Heart right ventricle (tissue), 16 donors: ENCODE measurements at regions not wholly inside any gene's neighbourhood (a gene's known extent, or its start where the extent isn't known, plus 50 kb on each side); places are given as distances from the start of the nearest gene placed in this dataset.

Experiments
- ATAC-seq, 8 donors: fragments of 200-7000 bp; cut with Tn5 transposase; one replicate each; pipeline ENCODE4 v1.9.1; 2020; ENCODE audit warnings: mild to moderate bottlenecking in 8 of 8, moderate library complexity in 8 of 8, moderate number of reproducible peaks in 1 of 8
- DNase-seq, 2 donors: peaks; one replicate each; pipeline ENCODE4 v3.0.0-alpha.2; 2020
- H3K27ac ChIP-seq, 10 donors: fragments of 200-600 bp; sonication (generic) in 2 of 10; one replicate each; pipeline versions ENCODE4 v1.5.0 to v1.8.0; 2020 to 2022; ENCODE audit warnings: mild to moderate bottlenecking in 3 of 10
- H3K27me3 ChIP-seq, 7 donors: fragments of 200-600 bp; one replicate each; pipeline ENCODE4 v1.8.0; 2021 to 2022; ENCODE audit warnings: mild to moderate bottlenecking in 2 of 7
- H3K36me3 ChIP-seq, 9 donors: fragments of 200-600 bp; sonication (generic) in 1 of 9; one replicate each; pipeline versions ENCODE4 v1.5.0 to v1.8.0; 2020 to 2022; ENCODE audit warnings: mild to moderate bottlenecking in 2 of 9
- H3K4me1 ChIP-seq, 9 donors: fragments of 200-600 bp; sonication (generic) in 1 of 9; one replicate each; pipeline versions ENCODE4 v1.5.0 to v1.8.0; 2020 to 2022; ENCODE audit warnings: mild to moderate bottlenecking in 4 of 9
- H3K4me3 ChIP-seq, 10 donors: fragments of 200-600 bp; sonication (generic) in 2 of 10; one replicate each; pipeline versions ENCODE4 v1.5.0 to v1.8.0; 2020 to 2022; ENCODE audit warnings: mild to moderate bottlenecking in 7 of 10, moderate library complexity in 2 of 10
- H3K9me3 ChIP-seq, 11 donors: fragments of 200-600 bp in 10 of 11; sonication (generic) in 2 of 11; one replicate each; pipeline versions ENCODE4 v1.5.0 to v1.8.0; 2013 to 2022; ENCODE audit warnings: mild to moderate bottlenecking in 2 of 11, control low read depth in 1 of 11, moderate library complexity in 1 of 11
- CTCF ChIP-seq, 9 donors: fragments of 200-600 bp; sonication (generic) in 2 of 9; IDR thresholded peaks; one replicate each; pipeline versions ENCODE4 v1.5.0 to v1.8.0; 2021 to 2022; ENCODE audit warnings: antibody characterized with exemption in 9 of 9, mild to moderate bottlenecking in 5 of 9, moderate library complexity in 1 of 9
- WGBS, 2 donors: extraction: QIAGEN DNeasy Blood & Tissue Kit; methylation state at CpG; one replicate each; pipeline ENCODE4 v1.1.7; 2013; ENCODE audit warnings: inconsistent platforms in 1 of 2; 5-methylcytosine and 5-hydroxymethylcytosine counted together
- intact Hi-C, 10 donors: fragments of 100-400 bp; cut with DNase I; formaldehyde crosslinking; loops; one replicate each; pipeline versions ENCODE4 v1.11.1 to v1.14.2; 2022
- donor health status: Arrhythmogenic right ventricular cardiomyopathy.
- donor health status: ischemic (EF 13 %, LVEDD 7.1; RV severe dilation, severe dysfunction).
- donor health status: healthy with polysubstance abuse.
- donor health status: DM: no; HTN: yes; CAD: no.
- donor health status: DM: no; HTN: no; CAD: no.
- donor health status: ischemic (EF 25% LVEDD 6.9; RV normal size, moderate dysfunction).
- donor health status: ischemic (EF 25% LVEDD 5.7; RV mildly dilated, moderate dysfunction).
- donor health status: healthy.
- donor health status: DM: yes; HTN: yes; CAD: no.
- donor health status: Ischemic cardiomyopathy.
- donor health status: ischemic (EF 35%, LVEDD 5.7; RV mildly dilated, moderate dysfunction).
- donor health status: nonischemic (EF 11% LVEDD 7.7; RV severe dilation, severe dysfunction).
- donor health status: DM: yes; HTN: yes; CAD: no.
- donor health status: PGD.
- donor health status: ischemic (EF 29% LVEDD 5.4; RV normal size, mild dysfunction).
- donor health status: nonischemic (EF 23%, LVEDD 6.1; RV moderate dilation, normal function).

- Histone ChIP-seq H3K4me1 (no peaks in the 10 kb centered on the region), H3K36me3 (no peaks in the 10 kb centered on the region), H3K27ac (no peak overlapping the region), H3K4me3 (no peak overlapping the region), H3K9me3 (peaks cover 0 to 4% (median 0%) of the 10 kb centered on the region in 11 donors), H3K27me3 (no peaks in the 10 kb centered on the region)
- no peak for DNase-seq
- no peak for TF ChIP-seq CTCF (IDR thresholded peaks at IDR 0.05)
- WGBS, 2 donors: 71 to 78% methylated on average over 4 of the region's 4 CpGs
- intact Hi-C loops: no loop called here
- ATAC-seq: no peak
Measured at GRCh38 chr18:67964462-67964861, 447.9 kb upstream of the DSEL start.

DNA sequence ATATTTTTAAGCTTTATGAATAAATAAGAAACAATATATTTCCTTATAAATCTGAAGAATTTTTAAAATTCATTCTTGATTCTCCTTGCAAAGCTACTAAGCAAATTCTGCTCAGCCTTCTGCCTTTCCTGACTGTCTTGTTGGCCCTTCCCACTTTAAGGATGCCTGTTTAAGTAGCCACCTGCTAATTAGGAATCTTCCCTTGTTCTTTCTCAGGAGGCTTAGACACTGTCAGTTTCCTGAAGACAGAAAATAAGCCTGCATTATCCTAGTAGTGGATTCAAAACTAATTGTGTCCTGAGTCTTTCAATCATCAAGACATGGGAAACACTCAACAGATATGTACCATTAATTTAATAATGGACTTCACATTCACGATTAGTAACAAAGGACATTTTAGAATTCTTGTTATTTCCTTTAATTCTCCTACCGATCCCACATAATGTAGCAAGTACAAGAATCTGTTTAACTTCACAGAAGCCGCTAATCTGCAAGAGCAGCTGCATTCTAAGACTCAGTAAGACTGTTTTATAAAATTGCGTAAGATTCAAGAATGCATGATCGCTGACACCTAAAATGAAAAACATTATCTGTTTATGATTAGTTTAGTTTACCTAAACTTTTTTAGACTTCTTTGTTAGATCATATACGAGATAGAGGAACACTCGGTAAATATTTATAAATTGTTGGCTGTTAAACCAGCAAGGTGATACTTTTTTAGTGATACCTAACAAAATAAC is 445.4 kb upstream of the DSEL start:
- H3K27ac ChIP-seq: no peak overlapping the region
- no peaks in the 10 kb centered on the region for H3K36me3 ChIP-seq
- H3K4me1 ChIP-seq: no peaks in the 10 kb centered on the region
- ATAC-seq (no peak), DNase-seq (no peak)
- intact Hi-C loops: loop anchor here in 1 of 10 donors (2.0 kb wide), 1 partner anchor 21 kb away; no protein-coding TSS in a partner anchor
- H3K9me3 ChIP-seq: peaks cover 0 to 4% (median 0%) of the 10 kb centered on the region in 11 donors
- no peak for TF ChIP-seq CTCF (IDR thresholded peaks at IDR 0.05)
- 83 to 90% methylated on average over 7 of the region's 7 CpGs for WGBS, 2 donors
- no peak overlapping the region for H3K4me3 ChIP-seq
- H3K27me3 ChIP-seq: no peaks in the 10 kb centered on the region

- H3K36me3 ChIP-seq: no peaks in the 10 kb centered on the region
- intact Hi-C loops: no loop called here
- 84 to 95% methylated on average over 2 of the region's 2 CpGs for WGBS, 2 donors
- no peak overlapping the region for H3K27ac ChIP-seq
- H3K4me3 ChIP-seq: no peak overlapping the region
- H3K27me3 ChIP-seq: no peaks in the 10 kb centered on the region
- DNase-seq: no peak
- H3K4me1 ChIP-seq: no peaks in the 10 kb centered on the region
- TF ChIP-seq CTCF (IDR thresholded peaks at IDR 0.05): no peak
- no peak for ATAC-seq
- peaks cover 0 to 4% (median 0%) of the 10 kb centered on the region in 11 donors for H3K9me3 ChIP-seq
Measured at GRCh38 chr18:67957684-67958083, 441.2 kb upstream of the DSEL start.

- Histone ChIP-seq H3K4me1 (no peaks in the 10 kb centered on the region), H3K9me3 (peaks cover 0 to 1% (median 0%) of the 10 kb centered on the region in 11 donors), H3K4me3 (no peak overlapping the region), H3K27me3 (no peaks in the 10 kb centered on the region), H3K27ac (no peak overlapping the region), H3K36me3 (no peaks in the 10 kb centered on the region)
- TF ChIP-seq CTCF (IDR thresholded peaks at IDR 0.05): no peak
- ATAC-seq: no peak
- intact Hi-C loops: no loop called here
- no peak for DNase-seq
- 23 to 26% methylated on average over 3 of the region's 3 CpGs for WGBS, 2 donors
Measured at GRCh38 chr18:67954594-67954993, 438.1 kb upstream of the DSEL start.
